ENCODE measurements at regions not wholly inside any gene's neighbourhood (a gene's known extent, or its start where the extent isn't known, plus 50 kb on each side); places are given as distances from the start of the nearest gene placed in this dataset.
"Not testable (repeated sequence)": the region's sequence is repeated elsewhere in the genome, so short reads cannot be mapped to it uniquely, and the experiment has no call there.

GRCh38 chr3:4235690-4236089, 67.5 kb upstream of the SETMAR start:
- H3K27me3 ChIP-seq (ENCODE audit: control insufficient read depth, insufficient read depth, low read length) = peaks cover 6% of the 10 kb centered on the region; the same call in 1 of the 2 replicates
- no peak overlapping the region for H3K4me3 ChIP-seq (ENCODE audit: low read depth, low read length)
- peaks cover 6% of the 10 kb centered on the region; the same call in 1 of the 2 replicates for H3K4me1 ChIP-seq (ENCODE audit: control insufficient read depth, insufficient read depth, low read length)
- H3K9ac ChIP-seq (ENCODE audit: low read length) = no peak overlapping the region
- H3K36me3 ChIP-seq (ENCODE audit: control insufficient read depth, insufficient read depth, low read length) = no peaks in the 10 kb centered on the region
- no peaks in the 10 kb centered on the region for H3K9me3 ChIP-seq (ENCODE audit: control insufficient read depth, insufficient read depth, low read depth, low read length)
- H3K27ac ChIP-seq (ENCODE audit: low read depth, low read length) = no peak overlapping the region

- Histone ChIP-seq H3K9me3 (ENCODE audit: control insufficient read depth, insufficient read depth, low read depth, low read length) (no peaks in the 10 kb centered on the region), H3K4me1 (ENCODE audit: control insufficient read depth, insufficient read depth, low read length) (peaks cover 2% of the 10 kb centered on the region; the same call in 1 of the 2 replicates), H3K27me3 (ENCODE audit: control insufficient read depth, insufficient read depth, low read length) (no peaks in the 10 kb centered on the region), H3K36me3 (ENCODE audit: control insufficient read depth, insufficient read depth, low read length) (no peaks in the 10 kb centered on the region), H3K9ac (ENCODE audit: low read length) (no peak overlapping the region), H3K4me3 (ENCODE audit: low read depth, low read length) (no peak overlapping the region), H3K27ac (ENCODE audit: low read depth, low read length) (no peak overlapping the region)
Measured at GRCh38 chr3:4241595-4242170, 61.5 kb upstream of the SETMAR start.

- no peaks in the 10 kb centered on the region for H3K27me3 ChIP-seq (ENCODE audit: control insufficient read depth, insufficient read depth, low read length)
- no peak overlapping the region for H3K4me3 ChIP-seq (ENCODE audit: low read depth, low read length)
- no peak overlapping the region for H3K9ac ChIP-seq (ENCODE audit: low read length)
- H3K36me3 ChIP-seq (ENCODE audit: control insufficient read depth, insufficient read depth, low read length) = no peaks in the 10 kb centered on the region
- H3K27ac ChIP-seq (ENCODE audit: low read depth, low read length) = no peak overlapping the region
- peaks cover 2% of the 10 kb centered on the region; the same call in 1 of the 2 replicates for H3K4me1 ChIP-seq (ENCODE audit: control insufficient read depth, insufficient read depth, low read length)
- no peaks in the 10 kb centered on the region for H3K9me3 ChIP-seq (ENCODE audit: control insufficient read depth, insufficient read depth, low read depth, low read length)
Measured at GRCh38 chr3:4245671-4246070, 57.5 kb upstream of the SETMAR start.

GRCh38 chr3:4247391-4247790, 55.8 kb upstream of the SETMAR start:
- Histone ChIP-seq H3K4me3 (ENCODE audit: low read depth, low read length) (no peak overlapping the region), H3K36me3 (ENCODE audit: control insufficient read depth, insufficient read depth, low read length) (no peaks in the 10 kb centered on the region), H3K27me3 (ENCODE audit: control insufficient read depth, insufficient read depth, low read length) (no peaks in the 10 kb centered on the region), H3K27ac (ENCODE audit: low read depth, low read length) (no peak overlapping the region), H3K4me1 (ENCODE audit: control insufficient read depth, insufficient read depth, low read length) (peaks cover 2% of the 10 kb centered on the region; the same call in 1 of the 2 replicates), H3K9me3 (ENCODE audit: control insufficient read depth, insufficient read depth, low read depth, low read length) (no peaks in the 10 kb centered on the region), H3K9ac (ENCODE audit: low read length) (no peak overlapping the region)

GRCh38 chr3:4250064-4250463, 53.1 kb upstream of the SETMAR start:
- Histone ChIP-seq H3K4me1 (ENCODE audit: control insufficient read depth, insufficient read depth, low read length) (peaks cover 2% of the 10 kb centered on the region; the same call in 1 of the 2 replicates), H3K27ac (ENCODE audit: low read depth, low read length) (no peak overlapping the region), H3K4me3 (ENCODE audit: low read depth, low read length) (no peak overlapping the region), H3K27me3 (ENCODE audit: control insufficient read depth, insufficient read depth, low read length) (no peaks in the 10 kb centered on the region), H3K9me3 (ENCODE audit: control insufficient read depth, insufficient read depth, low read depth, low read length) (no peaks in the 10 kb centered on the region), H3K36me3 (ENCODE audit: control insufficient read depth, insufficient read depth, low read length) (no peaks in the 10 kb centered on the region), H3K9ac (ENCODE audit: low read length) (no peak overlapping the region)

- H3K9me3 ChIP-seq (ENCODE audit: control insufficient read depth, insufficient read depth, low read depth, low read length) = no peaks in the 10 kb centered on the region
- no peak overlapping the region for H3K27ac ChIP-seq (ENCODE audit: low read depth, low read length)
- no peaks in the 10 kb centered on the region for H3K4me1 ChIP-seq (ENCODE audit: control insufficient read depth, insufficient read depth, low read length)
- H3K4me3 ChIP-seq (ENCODE audit: low read depth, low read length) = no peak overlapping the region
- no peak overlapping the region for H3K9ac ChIP-seq (ENCODE audit: low read length)
- no peaks in the 10 kb centered on the region for H3K36me3 ChIP-seq (ENCODE audit: control insufficient read depth, insufficient read depth, low read length)
- no peaks in the 10 kb centered on the region for H3K27me3 ChIP-seq (ENCODE audit: control insufficient read depth, insufficient read depth, low read length)
Measured at GRCh38 chr3:4251412-4251811, 51.8 kb upstream of the SETMAR start.

- H3K27me3 ChIP-seq (ENCODE audit: control insufficient read depth, insufficient read depth, low read length); H3K36me3 ChIP-seq (ENCODE audit: control insufficient read depth, insufficient read depth, low read length); H3K27ac ChIP-seq (ENCODE audit: low read depth, low read length); H3K9me3 ChIP-seq (ENCODE audit: control insufficient read depth, insufficient read depth, low read depth, low read length); H3K9ac ChIP-seq (ENCODE audit: low read length); H3K4me1 ChIP-seq (ENCODE audit: control insufficient read depth, insufficient read depth, low read length): not testable (repeated sequence)
- peak overlapping the region; percentile 46 for H3K4me3 ChIP-seq (ENCODE audit: low read depth, low read length)
Measured at GRCh38 chr3:4253072-4253832, 49.9 kb upstream of the SETMAR start.
